NCI-H2029 (cell line): ENCODE measurements at regions not wholly inside any gene's neighbourhood (a gene's known extent, or its start where the extent isn't known, plus 50 kb on each side); places are given as distances from the start of the nearest gene placed in this dataset.

Source experiments
- DNase-seq: peaks from one replicate; lab custom pipeline; 2025; lab: John Stamatoyannopoulos, UW

DNA sequence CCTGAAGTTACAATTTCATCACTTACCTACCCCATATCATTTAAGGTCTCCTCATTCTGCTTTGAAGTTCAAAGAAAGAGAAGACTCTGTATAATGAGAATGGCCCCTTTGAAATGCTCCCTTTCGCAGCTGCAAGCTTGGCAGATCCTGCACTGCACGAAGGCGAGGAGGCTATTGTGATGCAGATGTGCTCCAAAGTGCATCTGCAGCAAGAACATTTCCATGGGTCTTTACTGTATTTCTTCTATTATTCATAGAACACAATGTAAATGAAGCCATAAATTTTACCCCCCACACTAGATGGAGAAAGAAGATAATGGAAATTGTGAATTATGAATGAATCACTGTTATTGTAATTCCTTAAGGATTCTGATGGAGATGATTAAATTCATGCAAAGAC, 178.7 kb downstream of the CHD9NB start:
- no peak for DNase-seq

DNA sequence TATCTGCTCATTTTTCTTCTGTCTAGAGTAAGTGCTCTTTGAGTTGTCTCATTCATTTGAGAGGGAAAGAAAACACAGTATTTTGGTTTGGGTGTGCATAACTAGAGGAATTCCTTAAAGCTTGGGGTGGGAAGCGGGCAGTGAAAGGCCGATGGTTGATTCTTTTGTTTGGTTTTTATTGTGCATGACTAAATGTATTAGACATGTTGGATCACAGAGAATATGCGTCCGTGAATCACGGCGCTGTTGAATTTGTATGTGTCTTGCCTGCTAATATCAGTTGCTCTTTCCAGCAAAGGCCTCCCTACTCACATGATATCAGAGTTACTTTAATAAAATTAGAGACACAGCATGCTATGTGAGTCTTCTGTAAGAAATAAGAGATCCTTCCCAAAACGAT, 180.0 kb downstream of the CHD9NB start:
- DNase-seq = no peak

DNA sequence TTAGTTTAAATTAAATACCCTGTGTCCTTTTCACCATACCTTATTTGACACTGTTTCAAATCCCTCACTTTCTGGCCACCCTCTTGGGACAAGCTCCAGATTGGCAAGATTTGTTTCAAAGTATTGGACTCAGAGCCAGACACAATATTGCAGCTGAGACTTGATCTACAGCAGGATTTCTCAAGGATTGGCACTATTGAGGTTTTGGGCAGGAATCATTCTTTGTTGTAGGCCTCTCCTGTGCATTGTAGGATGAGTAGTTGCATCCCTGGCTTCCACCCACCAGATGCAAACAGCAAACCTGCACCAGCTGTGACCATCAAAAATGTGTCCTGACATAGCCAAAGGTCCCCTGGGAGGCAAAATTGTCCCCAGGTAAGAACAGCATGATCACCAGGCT, 181.2 kb downstream of the CHD9NB start:
- no peak for DNase-seq

DNA sequence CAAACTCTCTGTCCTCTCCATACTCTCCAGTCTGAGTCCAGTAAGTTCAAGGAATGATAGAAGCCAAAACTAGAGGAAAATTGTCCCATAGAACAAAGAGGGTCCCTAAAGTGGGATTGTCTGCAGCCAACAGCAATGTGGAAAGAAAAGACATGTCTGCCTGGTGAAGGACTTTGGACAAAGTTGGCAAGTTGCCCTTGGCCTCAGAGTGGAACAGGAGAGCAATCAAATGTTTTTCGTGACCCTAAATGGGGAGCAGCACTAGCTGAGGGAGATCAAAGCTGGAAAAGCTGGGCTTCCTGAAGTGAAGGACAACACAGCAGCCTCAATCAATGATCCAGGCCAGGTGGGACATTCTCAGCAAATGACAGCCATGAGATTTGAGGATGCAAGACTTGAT, 183.5 kb downstream of the CHD9NB start:
- no peak for DNase-seq

DNA sequence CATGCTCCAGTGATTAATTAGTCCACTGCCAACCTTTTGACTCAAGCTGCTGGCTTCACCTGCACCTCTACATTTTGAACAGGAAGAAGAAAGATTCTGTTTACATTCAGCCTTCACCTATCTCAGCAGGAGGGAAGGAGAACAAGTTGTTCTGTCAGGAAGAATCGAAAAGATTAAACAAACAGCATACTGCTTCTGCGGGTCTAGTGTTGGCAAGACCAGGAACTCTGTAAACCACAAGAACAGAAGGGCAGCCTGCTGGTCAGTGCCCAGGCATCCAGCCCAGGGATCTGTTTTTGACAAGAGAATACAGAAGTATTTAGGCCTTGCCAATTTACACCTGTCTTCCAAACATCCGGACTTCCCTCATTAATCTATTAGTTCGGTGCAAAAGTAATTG, 189.7 kb downstream of the CHD9NB start:
- no peak for DNase-seq

DNA sequence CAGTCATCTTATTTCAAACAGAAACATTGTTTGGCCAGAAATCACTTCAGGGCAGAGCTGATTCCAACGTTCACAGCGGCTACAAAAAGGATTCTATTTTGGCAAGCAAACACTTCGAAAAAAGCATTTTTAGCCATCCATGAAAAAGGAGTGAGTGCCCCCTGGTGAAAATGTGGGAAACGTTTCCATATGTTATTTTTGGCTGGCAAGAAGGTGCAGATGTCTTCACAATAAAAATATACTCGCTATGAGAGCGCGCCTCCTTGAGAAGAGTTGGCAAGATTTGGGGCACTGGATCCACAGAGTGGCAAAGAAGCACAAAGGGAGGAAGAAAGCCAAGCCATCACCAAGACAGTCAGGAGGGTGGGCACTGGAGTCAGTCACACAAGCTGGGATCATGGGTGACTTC, 191.1 kb downstream of the CHD9NB start:
- DNase-seq = peak; percentile 1

DNA sequence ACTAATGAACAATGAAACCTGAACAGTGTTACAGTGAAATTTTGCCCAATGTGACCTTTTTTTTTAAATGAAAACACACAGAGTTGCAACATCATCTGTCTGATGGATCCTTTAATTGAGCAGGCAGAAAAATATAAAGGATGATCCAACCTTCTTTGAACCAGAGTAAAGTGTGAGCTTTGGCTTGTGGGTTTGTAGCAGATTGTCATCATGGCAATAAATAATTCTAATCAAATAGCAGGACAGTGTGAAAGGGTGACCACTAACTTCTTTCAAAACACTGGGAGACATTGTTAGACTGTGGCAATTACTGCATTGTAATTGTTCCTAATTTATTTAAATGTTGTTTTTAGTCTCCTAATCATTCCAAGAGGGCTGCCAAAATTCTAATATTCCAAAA, 197.2 kb downstream of the CHD9NB start:
- DNase-seq = no peak

DNA sequence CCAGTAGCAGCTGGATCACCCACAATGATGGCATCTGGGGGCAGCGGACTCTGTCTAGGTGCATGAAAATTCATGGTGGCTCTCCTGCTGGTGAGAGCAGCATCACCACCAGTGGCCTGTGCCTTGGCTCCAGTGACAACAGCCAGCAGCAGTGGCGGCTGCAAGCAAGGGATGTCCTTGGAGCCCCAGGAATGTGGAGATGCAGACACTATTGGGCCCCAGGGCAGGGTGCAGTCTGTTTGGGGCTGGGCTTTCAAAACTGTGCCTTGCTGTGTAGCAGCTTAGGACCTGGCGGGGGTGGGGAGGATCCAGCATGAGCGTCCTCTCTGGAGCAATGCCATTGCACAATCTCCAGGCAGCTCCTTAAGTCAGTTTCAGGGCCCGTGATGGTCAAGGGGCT, 199.7 kb downstream of the CHD9NB start:
- DNase-seq = no peak

DNA sequence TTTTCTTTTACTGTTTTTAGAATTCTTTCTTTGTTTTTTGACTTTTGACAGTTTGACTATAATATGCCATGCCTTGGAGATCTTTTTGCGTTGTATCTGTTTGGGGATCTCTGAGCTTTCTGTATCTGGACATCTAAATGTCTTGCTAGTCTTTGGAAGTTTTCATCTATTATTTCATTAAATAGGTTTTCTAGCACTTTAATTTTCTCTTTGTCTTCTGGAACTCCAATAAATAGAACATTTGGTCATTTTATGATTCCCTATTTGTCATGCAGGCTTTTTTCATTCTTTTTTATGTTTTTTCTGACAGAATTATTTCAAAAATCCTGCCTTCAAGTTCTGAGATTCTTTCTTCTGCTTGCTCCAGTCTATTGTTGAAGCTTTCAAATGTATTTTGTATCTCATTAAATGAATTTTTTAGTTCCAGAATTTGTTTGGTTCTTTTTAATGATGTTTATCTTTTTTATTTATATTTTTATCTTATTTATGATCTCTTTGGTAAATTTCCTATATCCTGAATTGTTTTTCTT, 201.4 kb downstream of the CHD9NB start:
- DNase-seq = no peak

DNA sequence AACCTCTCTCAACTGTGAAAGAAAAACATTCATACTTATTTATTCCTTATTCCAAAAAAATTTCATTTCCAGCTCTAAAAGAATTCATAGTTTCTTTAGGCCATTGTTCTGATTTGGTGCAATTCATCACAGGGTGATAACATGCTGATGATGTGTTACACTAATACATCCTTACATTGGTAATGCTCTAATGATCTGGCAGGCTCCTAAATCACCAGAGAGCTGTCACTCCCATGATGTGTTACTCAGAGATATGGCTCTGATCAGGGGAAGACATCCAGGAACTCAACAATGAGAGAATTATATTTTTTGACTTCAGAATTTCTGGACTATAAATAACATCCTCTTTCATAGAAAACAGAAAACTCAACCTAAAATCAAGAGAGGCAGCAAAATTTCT, 209.3 kb downstream of the CHD9NB start:
- no peak for DNase-seq

DNA sequence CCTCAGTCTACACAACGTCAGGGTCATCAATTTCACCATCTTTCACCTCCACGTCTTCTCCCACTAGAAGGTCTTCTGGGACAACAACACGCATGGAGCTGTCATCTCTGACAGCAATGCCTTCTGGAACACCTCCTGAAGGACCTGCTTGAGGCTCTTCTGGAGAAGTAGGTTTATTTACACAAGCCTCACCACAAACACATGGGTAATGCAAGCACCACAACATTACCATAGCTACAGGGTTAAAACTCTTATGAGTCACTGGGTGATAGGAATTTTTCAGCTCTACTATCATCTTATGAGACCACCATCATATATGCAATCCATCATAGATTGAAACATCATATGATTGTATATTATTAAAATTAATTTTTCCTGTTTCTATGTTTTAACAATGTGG, 215.4 kb downstream of the CHD9NB start:
- peak; percentile 73 for DNase-seq

DNA sequence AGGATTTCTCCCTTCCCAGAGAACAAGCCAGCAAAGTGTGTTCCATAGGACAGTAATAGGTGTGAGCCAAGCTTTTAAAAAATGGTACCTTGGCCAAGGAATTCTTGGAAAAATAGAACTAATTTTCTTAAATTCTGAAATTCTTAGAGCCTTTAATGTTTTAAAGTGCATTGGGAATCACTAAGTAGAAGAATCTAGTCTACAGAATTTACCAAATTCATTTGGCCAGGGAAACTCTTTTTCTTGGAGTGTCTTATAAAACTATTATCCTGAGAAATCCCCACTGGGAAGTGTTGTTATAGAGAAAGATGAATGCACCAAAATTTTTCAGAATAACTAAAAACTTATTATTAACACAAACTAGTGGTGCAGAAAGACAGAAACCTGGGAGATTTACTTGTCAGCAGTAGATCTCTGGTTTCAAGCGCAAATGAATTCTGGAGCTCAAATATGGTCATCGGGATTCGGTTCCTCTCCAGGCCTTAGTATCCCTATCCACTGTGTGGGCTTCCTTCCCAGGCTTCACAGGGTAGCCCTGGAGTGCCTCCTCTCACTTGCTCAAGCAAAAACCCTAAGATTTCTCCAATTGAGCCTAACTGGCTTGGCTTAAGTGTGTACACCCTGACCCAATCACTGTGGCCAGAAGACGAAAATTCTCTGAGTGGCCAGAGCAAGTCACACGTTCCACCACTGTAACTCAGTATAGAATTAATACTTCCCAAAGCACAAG, 217.8 kb downstream of the CHD9NB start:
- no peak for DNase-seq

DNA sequence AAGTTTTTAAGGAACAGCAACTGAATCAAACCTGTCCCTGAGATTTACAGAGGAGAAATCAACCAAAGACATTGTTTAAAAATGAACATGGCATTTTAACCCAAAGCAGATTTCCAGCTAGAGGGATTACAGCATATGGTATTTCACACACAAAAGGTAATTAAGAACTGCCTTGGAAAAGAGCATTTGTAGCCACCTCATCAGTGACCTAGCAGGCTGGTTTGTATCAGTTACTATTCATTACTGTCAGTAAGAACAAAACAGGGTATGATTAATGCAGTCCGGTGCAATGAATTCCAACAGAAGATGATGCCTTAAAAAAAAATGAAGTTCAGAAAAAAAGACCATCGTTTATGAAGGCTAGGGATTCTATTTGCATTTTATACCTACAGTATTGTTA, 219.9 kb downstream of the CHD9NB start:
- no peak for DNase-seq

DNA sequence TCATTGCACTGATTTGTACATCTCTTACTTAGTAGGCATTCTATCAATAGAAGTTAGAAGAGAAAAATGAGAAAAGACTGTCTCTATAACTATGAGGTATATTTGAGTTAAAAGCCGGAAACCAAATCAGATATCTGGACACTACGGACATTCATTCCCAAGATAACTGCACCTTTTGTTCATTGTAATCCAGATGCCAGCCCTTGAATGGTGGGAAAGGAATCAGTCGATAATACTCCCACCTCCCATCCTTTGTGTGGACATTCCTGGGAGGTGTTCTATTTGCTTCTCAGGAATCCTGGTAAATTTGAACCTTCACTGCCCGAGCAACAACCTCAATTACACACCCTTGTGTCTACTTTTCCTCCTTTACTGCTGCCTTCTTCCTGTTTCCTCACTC, 225.2 kb downstream of the CHD9NB start:
- no peak for DNase-seq

DNA sequence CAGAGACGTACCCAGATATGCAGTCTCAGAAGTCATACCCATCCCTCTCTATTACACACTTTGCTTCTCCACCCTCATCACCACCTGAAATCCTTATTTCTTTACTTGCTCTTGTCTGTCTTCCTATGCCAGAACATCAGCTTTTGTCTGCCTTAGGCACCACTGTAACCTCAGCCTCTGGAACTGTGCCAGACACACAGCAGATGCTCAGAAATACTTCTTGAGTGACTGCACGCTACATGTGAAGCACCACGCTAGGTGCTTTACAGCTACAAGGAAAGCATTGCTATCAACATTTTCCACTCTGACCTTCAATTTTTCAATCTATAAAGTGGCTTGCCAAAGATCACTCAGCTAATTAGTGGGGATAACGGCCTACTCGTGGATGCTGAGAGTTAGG, 226.8 kb downstream of the CHD9NB start:
- peak; percentile 31 for DNase-seq

DNA sequence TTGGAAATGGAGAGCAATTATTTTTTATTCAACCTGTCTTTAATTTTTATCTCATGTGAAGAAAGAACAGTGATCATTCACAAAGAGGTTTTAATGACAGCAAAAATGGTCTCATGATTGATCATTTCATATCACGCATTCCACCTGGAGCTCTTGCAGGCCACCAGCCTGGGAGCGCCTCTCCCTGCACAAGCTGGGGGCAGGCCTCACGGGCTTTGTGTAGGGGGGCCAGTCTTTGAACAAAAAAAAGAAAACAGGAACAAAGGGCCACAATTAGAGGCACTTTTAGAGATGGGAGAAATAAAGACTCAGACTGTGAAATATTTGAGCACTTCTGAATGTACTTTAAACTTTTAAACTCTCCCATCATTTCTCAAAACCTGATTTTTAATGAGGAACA, 232.9 kb downstream of the CHD9NB start:
- DNase-seq = no peak

DNA sequence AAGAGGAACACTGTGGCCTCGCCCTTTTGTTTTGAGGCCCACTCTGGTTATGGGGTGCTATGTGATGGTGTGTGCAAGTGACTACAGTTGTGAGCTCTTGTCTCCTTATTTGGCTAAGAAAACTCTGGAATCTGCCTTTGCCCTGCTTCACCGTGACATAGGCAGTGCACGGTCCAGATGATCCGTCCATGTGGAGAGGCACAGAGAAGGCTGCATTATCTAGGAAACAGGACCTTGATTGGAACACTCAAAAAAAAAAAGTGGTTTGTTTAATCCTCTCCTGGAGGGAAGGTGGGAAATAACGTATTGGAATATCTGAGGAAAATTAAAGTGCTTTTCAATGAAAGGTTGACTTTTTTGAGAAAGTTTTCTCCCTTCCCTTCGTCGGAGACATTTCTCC, 233.3 kb downstream of the CHD9NB start:
- DNase-seq = no peak

DNA sequence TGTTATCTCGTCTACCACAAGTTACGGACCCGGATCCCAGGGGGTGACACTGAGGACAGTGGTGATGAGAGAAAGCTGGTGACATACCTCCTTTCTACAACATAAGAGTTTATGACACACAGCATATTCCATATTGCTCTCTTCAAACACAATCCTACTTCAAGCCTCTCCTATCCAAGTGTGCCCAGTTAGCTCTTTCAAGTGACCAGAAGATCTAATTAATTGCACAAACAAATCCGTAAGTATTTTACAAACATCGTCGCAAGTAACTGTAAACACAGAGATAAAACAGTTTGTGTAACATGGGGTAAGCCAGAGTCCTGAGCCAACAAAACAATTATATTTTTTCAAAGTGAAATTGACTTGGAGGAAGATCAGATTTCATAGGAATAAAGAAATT, 235.0 kb downstream of the CHD9NB start:
- no peak for DNase-seq

DNA sequence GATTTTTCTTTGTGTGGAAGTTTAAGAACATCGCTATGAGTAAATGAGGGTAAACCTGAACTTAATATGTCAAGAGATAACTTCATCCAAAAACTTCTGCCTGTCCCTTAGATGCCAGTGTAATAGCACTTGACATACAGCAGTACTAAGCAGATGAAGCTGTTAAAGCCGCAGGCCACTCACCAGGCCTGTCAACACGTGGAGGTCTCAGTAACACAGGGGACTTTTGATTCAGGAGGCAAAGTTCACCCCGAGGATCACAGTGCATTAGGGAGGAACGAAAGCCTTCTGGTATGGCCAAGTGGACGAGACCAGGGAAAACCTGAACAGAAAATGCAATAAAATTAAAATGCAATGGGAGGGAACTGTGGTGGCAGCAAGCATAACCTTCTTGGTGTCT, 235.7 kb downstream of the CHD9NB start:
- no peak for DNase-seq

DNA sequence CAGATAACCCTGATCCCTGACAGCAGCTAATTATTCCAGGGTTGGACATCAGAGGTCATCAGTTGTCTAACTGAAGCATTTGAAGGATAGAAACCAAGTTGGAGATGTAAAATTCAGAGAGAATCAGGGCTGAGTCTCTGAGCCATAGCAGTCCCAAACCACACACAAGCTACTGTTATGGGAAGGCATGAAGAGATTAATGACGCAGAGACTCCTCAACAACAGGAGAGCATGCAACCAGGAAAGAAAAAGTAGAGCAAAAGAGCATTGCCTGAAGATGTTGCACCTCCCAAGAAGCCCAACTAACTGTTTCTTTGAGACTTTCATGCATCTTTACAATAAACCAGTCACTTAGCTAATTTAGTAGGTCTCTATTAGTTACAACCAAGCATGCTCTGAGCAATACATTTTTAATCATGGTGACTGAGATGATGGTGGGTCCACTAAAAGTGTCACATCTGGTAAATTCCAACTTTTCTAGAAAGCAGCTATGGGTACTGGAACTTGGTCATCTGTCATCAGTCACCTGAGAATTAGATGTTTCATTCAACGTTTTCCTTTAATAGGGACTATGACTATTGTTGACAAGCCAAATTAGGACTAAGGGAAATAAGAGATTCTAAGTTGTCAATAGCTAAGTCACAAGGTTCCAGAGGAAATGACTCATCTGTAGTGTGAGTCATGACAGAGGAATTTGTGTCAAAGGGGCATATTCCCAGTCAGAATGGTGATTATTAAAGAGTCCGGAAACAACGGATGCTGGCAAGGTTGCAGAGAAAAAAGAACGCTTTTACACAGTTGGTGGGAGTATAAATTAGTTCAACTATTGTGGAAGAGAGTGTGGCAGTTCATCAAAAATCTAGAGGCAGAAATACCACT, 239.8 kb downstream of the CHD9NB start:
- DNase-seq = no peak

DNA sequence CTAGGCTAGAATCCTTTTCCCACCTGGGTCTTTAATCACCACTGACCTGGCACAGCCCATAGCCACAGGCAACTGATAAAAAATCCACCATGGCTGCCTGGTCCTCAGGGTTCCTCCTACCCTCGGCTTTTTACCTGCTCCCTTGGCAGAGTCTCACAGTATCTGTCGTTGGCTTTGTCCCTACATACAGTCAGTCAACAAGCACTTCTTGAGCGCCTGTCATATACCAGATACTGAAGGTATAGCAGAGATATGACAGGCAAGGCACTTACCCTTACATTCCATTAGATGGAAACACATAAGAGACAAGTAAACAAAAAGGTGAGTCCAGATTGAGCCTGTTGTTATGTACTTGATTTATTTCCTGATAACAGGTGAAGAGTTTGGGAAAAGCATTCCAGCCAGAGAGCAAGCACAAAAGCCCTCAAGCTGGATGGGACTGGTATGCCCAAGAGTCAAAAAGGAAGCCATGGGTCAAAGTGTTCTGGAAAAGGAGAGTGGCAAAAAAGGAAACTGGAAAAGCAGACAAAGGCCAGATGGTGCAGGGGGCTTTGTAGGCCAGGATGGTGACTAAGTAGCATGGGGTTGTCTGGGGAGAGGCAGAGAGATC, 247.0 kb downstream of the CHD9NB start:
- DNase-seq = no peak

DNA sequence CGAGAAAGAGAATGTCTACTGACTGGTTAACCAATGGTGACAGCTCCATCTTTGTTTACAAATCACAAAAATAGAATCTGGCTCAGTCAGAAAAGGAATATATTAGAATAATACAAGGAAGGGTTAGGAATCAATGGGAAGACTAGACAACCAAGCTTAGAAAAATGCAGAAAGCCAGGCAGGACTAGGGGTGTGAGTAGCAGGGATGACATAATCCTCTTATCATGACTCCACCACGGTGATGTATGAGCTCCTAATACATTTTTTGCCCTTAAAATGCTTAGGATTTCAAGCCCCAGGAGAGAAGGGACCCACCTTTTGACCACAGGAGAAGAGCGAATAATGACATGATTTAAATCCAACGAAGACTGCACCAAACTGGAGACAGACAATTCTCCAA, 252.3 kb downstream of the CHD9NB start:
- DNase-seq = no peak

DNA sequence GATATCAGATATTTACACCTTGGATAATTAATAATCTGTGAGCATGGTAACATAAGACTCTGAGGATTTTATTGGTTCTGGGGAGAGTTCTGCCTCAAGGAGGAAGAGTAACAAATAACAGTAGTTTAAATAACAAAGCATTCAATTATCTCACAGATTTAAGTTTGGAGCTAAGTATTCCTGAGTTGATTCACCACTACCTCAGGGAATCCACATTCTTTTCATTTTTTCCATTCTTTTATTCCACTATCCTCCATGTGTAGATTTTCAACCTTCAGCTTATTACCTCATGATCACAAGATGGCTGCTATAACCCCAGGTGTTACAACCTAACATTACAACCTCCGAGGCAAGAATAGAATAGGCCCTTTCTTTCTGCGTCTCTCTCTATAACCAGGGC, 252.2 kb upstream of the TOX3 start:
- no peak for DNase-seq
